HG02610 (cell line): ENCODE measurements at regions not wholly inside any gene's neighbourhood (a gene's known extent, or its start where the extent isn't known, plus 50 kb on each side); places are given as distances from the start of the nearest gene placed in this dataset.

ENCODE experiments used
- ATAC-seq: cut with Tn5 transposase; IDR thresholded peaks from one replicate; pipeline ENCODE4 v1.9.1; 2021; ENCODE audit warnings: mild to moderate bottlenecking, moderate library complexity; ENCODE audit not compliant: unreplicated experiment

- no peak for ATAC-seq
Measured at GRCh38 chr7:95668504-95669018, 72.2 kb upstream of the PDK4 start.

- no peak for ATAC-seq
Measured at GRCh38 chr7:95662987-95663386, 66.7 kb upstream of the PDK4 start.

GRCh38 chr7:95660023-95660434 lies 63.7 kb upstream of the PDK4 start:
- ATAC-seq: no peak

- ATAC-seq: no peak
Measured at GRCh38 chr7:95658676-95659075, 62.4 kb upstream of the PDK4 start.

- no peak for ATAC-seq
Measured at GRCh38 chr7:95649546-95649945, 53.2 kb upstream of the PDK4 start.

- ATAC-seq: no peak
Measured at GRCh38 chr7:95646350-95646749, 50.0 kb upstream of the PDK4 start.
